ENCODE measurements at regions not wholly inside any gene's neighbourhood (a gene's known extent, or its start where the extent isn't known, plus 50 kb on each side); places are given as distances from the start of the nearest gene placed in this dataset.

- H3K4me1 Mint-ChIP-seq = no peaks in the 10 kb centered on the region
- H2AFZ ChIP-seq (ENCODE audit: insufficient read depth, low read depth, low read length, poor library complexity, severe bottlenecking) = no peak overlapping the region
Observed at GRCh38 chr1:73096841-73097240, 814.5 kb upstream of the NEGR1 start.

GRCh38 chr1:73092383-73092782 is 810.0 kb upstream of the NEGR1 start:
- TF ChIP-seq CTCF (IDR thresholded peaks at IDR 0.05) = no peak
- H3K79me2 ChIP-seq (ENCODE audit: insufficient read depth, low read length) = no peaks in the 10 kb centered on the region
- Mint-ChIP-seq H3K36me3 (no peaks in the 10 kb centered on the region), H3K9me3 (peaks cover 3 to 14% (median 7%) of the 10 kb centered on the region in 7 donors), H3K27me3 (ENCODE audit: low read depth in 3 of 3) (peaks cover 0 to 2% (median 0%) of the 10 kb centered on the region in 3 donors), H3K4me1 (no peaks in the 10 kb centered on the region), H3K27ac (no peak overlapping the region), H3K4me3 (no peak overlapping the region)
- H3K36me3 ChIP-seq (replicated peaks in 1 of 2; ENCODE audit: control insufficient read depth in 1 of 2, insufficient read depth in 2 of 2, low read length in 2 of 2) = no peaks in the 10 kb centered on the region
- peaks cover 6 to 8% of the 10 kb centered on the region in 2 donors for H3K9me3 ChIP-seq (replicated peaks in 1 of 2; ENCODE audit: control insufficient read depth in 1 of 2, insufficient read depth in 1 of 2, low read length in 2 of 2)
- H3K4me3 ChIP-seq (replicated peaks in 1 of 3; ENCODE audit: low read depth in 2 of 3, low read length in 3 of 3) = no peak overlapping the region
- H3K9ac ChIP-seq (ENCODE audit: insufficient read depth, low read length, poor library complexity, severe bottlenecking) = no peak overlapping the region
- no peak overlapping the region for H3K27ac ChIP-seq (ENCODE audit: low read depth in 1 of 2, low read length in 2 of 2)
- intact Hi-C loops (cut with micrococcal nuclease) = no loop called here
- no peak overlapping the region for H2AFZ ChIP-seq (ENCODE audit: insufficient read depth, low read depth, low read length, poor library complexity, severe bottlenecking)
- no peak overlapping the region for H3K4me2 ChIP-seq (replicated peaks; ENCODE audit: extremely low read depth, low read length, poor library complexity, severe bottlenecking)
- DNase-seq = no peak
- H3K4me1 ChIP-seq (ENCODE audit: control insufficient read depth in 1 of 2, insufficient read depth in 2 of 2, low read length in 2 of 2) = no peaks in the 10 kb centered on the region
- H3K27me3 ChIP-seq (ENCODE audit: control insufficient read depth in 2 of 2, insufficient read depth in 2 of 2, low read length in 2 of 2) = no peaks in the 10 kb centered on the region
- no peaks in the 10 kb centered on the region for H4K20me1 ChIP-seq (ENCODE audit: insufficient read depth, low read length)

More at GRCh38 chr1:73096841-73097240, 814.5 kb upstream of the NEGR1 start:
- Histone ChIP-seq H3K27ac (ENCODE audit: low read depth in 1 of 2, low read length in 2 of 2) (no peak overlapping the region), H3K4me3 (replicated peaks in 1 of 3; ENCODE audit: low read depth in 2 of 3, low read length in 3 of 3) (no peak overlapping the region), H3K27me3 (ENCODE audit: control insufficient read depth in 2 of 2, insufficient read depth in 2 of 2, low read length in 2 of 2) (no peaks in the 10 kb centered on the region), H3K9ac (ENCODE audit: insufficient read depth, low read length, poor library complexity, severe bottlenecking) (no peak overlapping the region), H4K20me1 (ENCODE audit: insufficient read depth, low read length) (no peaks in the 10 kb centered on the region), H3K4me1 (ENCODE audit: control insufficient read depth in 1 of 2, insufficient read depth in 2 of 2, low read length in 2 of 2) (no peaks in the 10 kb centered on the region), H3K9me3 (replicated peaks in 1 of 2; ENCODE audit: control insufficient read depth in 1 of 2, insufficient read depth in 1 of 2, low read length in 2 of 2) (peaks cover 6 to 12% of the 10 kb centered on the region in 2 donors), H3K36me3 (replicated peaks in 1 of 2; ENCODE audit: control insufficient read depth in 1 of 2, insufficient read depth in 2 of 2, low read length in 2 of 2) (no peaks in the 10 kb centered on the region), H3K79me2 (ENCODE audit: insufficient read depth, low read length) (no peaks in the 10 kb centered on the region), H3K4me2 (replicated peaks; ENCODE audit: extremely low read depth, low read length, poor library complexity, severe bottlenecking) (no peak overlapping the region)
- H3K36me3 Mint-ChIP-seq = no peaks in the 10 kb centered on the region
- H3K9me3 Mint-ChIP-seq = peaks cover 3 to 16% (median 8%) of the 10 kb centered on the region in 7 donors
- intact Hi-C loops (cut with micrococcal nuclease) = no loop called here
- no CpG with 5 or more reads among the region's 1 CpG for WGBS (ENCODE audit: insufficient coverage)
- H3K27ac Mint-ChIP-seq = no peak overlapping the region
- no peak for TF ChIP-seq CTCF (IDR thresholded peaks at IDR 0.05)
- H3K27me3 Mint-ChIP-seq (ENCODE audit: low read depth in 3 of 3) = peaks cover 0 to 2% (median 0%) of the 10 kb centered on the region in 3 donors
- DNase-seq = no peak
- H3K4me3 Mint-ChIP-seq = no peak overlapping the region
